ENCODE measurements at regions not wholly inside any gene's neighbourhood (a gene's known extent, or its start where the extent isn't known, plus 50 kb on each side); places are given as distances from the start of the nearest gene placed in this dataset.

- DNase-seq: no peak
- peaks cover 4% of the 10 kb centered on the region for H3K9me3 Mint-ChIP-seq
- POLR2A ChIA-PET: no interaction called here
- no peaks in the 10 kb centered on the region for H3K4me1 Mint-ChIP-seq
- H3K27ac Mint-ChIP-seq: no peak overlapping the region
- no peak for ATAC-seq (ENCODE audit: low read depth)
- no peak overlapping the region for H3K4me3 Mint-ChIP-seq
- no peaks in the 10 kb centered on the region for H3K36me3 Mint-ChIP-seq
- H3K27me3 Mint-ChIP-seq: no peaks in the 10 kb centered on the region
These were observed 61.8 kb upstream of the PTPRD start for GRCh38 chr9:10674586-10674985.

GRCh38 chr9:10678010-10678409 lies 65.2 kb upstream of the PTPRD start:
- ATAC-seq (ENCODE audit: low read depth) (no peak), DNase-seq (no peak)
- Mint-ChIP-seq H3K4me3 (no peak overlapping the region), H3K36me3 (no peaks in the 10 kb centered on the region), H3K9me3 (peaks cover 3% of the 10 kb centered on the region), H3K4me1 (no peaks in the 10 kb centered on the region), H3K27me3 (no peaks in the 10 kb centered on the region), H3K27ac (no peak overlapping the region)
- POLR2A ChIA-PET: no interaction called here

- no peaks in the 10 kb centered on the region for H3K36me3 Mint-ChIP-seq
- ATAC-seq (ENCODE audit: low read depth) (no peak), DNase-seq (no peak)
- POLR2A ChIA-PET: no interaction called here
- peaks cover 3% of the 10 kb centered on the region for H3K9me3 Mint-ChIP-seq
- H3K4me1 Mint-ChIP-seq: no peaks in the 10 kb centered on the region
- H3K27me3 Mint-ChIP-seq: no peaks in the 10 kb centered on the region
- H3K27ac Mint-ChIP-seq: no peak overlapping the region
- no peak overlapping the region for H3K4me3 Mint-ChIP-seq
These were observed 66.0 kb upstream of the PTPRD start for GRCh38 chr9:10678790-10679189.

GRCh38 chr9:10686943-10687342 lies 74.1 kb upstream of the PTPRD start:
- no peak overlapping the region for H3K27ac Mint-ChIP-seq

GRCh38 chr9:10690546-10690945 lies 77.7 kb upstream of the PTPRD start:
- H3K27me3 Mint-ChIP-seq: no peaks in the 10 kb centered on the region
- H3K9me3 Mint-ChIP-seq: peaks cover 9% of the 10 kb centered on the region
- no peaks in the 10 kb centered on the region for H3K36me3 Mint-ChIP-seq
- no peaks in the 10 kb centered on the region for H3K4me1 Mint-ChIP-seq
- H3K27ac Mint-ChIP-seq: no peak overlapping the region
- POLR2A ChIA-PET: no interaction called here
- ATAC-seq (ENCODE audit: low read depth) (no peak), DNase-seq (no peak)
- no peak overlapping the region for H3K4me3 Mint-ChIP-seq

More at GRCh38 chr9:10686943-10687342, 74.1 kb upstream of the PTPRD start:
- H3K9me3 Mint-ChIP-seq: peaks cover 11% of the 10 kb centered on the region
- H3K36me3 Mint-ChIP-seq: no peaks in the 10 kb centered on the region
- H3K4me1 Mint-ChIP-seq: no peaks in the 10 kb centered on the region
- no peak overlapping the region for H3K4me3 Mint-ChIP-seq
- POLR2A ChIA-PET: no interaction called here
- H3K27me3 Mint-ChIP-seq: no peaks in the 10 kb centered on the region
- no peak for DNase-seq
- ATAC-seq (ENCODE audit: low read depth): no peak

GRCh38 chr9:10697044-10697443 lies 84.2 kb upstream of the PTPRD start:
- no peaks in the 10 kb centered on the region for H3K4me1 Mint-ChIP-seq
- H3K36me3 Mint-ChIP-seq: no peaks in the 10 kb centered on the region
- no peak for DNase-seq
- no peak overlapping the region for H3K27ac Mint-ChIP-seq
- POLR2A ChIA-PET: no interaction called here
- H3K4me3 Mint-ChIP-seq: no peak overlapping the region
- H3K9me3 Mint-ChIP-seq: no peaks in the 10 kb centered on the region
- ATAC-seq (ENCODE audit: low read depth): no peak
- H3K27me3 Mint-ChIP-seq: peaks cover 2% of the 10 kb centered on the region

- peaks cover 3% of the 10 kb centered on the region for H3K9me3 Mint-ChIP-seq
- no peak overlapping the region for H3K4me3 Mint-ChIP-seq
- DNase-seq (no peak), ATAC-seq (ENCODE audit: low read depth) (no peak)
- POLR2A ChIA-PET: no interaction called here
- H3K27me3 Mint-ChIP-seq: peaks cover 2% of the 10 kb centered on the region
- H3K27ac Mint-ChIP-seq: no peak overlapping the region
- no peaks in the 10 kb centered on the region for H3K4me1 Mint-ChIP-seq
- no peaks in the 10 kb centered on the region for H3K36me3 Mint-ChIP-seq
These were observed 87.5 kb upstream of the PTPRD start for GRCh38 chr9:10700291-10700690.

GRCh38 chr9:10700915-10701314 lies 88.1 kb upstream of the PTPRD start:
- H3K4me3 Mint-ChIP-seq: no peak overlapping the region
- H3K27ac Mint-ChIP-seq: no peak overlapping the region
- ATAC-seq (ENCODE audit: low read depth) (no peak), DNase-seq (no peak)
- H3K9me3 Mint-ChIP-seq: peaks cover 3% of the 10 kb centered on the region
- H3K4me1 Mint-ChIP-seq: no peaks in the 10 kb centered on the region
- H3K27me3 Mint-ChIP-seq: peaks cover 2% of the 10 kb centered on the region
- H3K36me3 Mint-ChIP-seq: no peaks in the 10 kb centered on the region
- POLR2A ChIA-PET: no interaction called here

- DNase-seq (no peak), ATAC-seq (ENCODE audit: low read depth) (no peak)
- Mint-ChIP-seq H3K36me3 (no peaks in the 10 kb centered on the region), H3K27me3 (peaks cover 2% of the 10 kb centered on the region), H3K27ac (no peak overlapping the region), H3K4me3 (no peak overlapping the region), H3K9me3 (peaks cover 3% of the 10 kb centered on the region), H3K4me1 (no peaks in the 10 kb centered on the region)
- POLR2A ChIA-PET: no interaction called here
These were observed 89.1 kb upstream of the PTPRD start for GRCh38 chr9:10701906-10702305.

- H3K4me3 Mint-ChIP-seq: no peak overlapping the region
- no peaks in the 10 kb centered on the region for H3K4me1 Mint-ChIP-seq
- DNase-seq: no peak
- H3K27me3 Mint-ChIP-seq: peaks cover 2% of the 10 kb centered on the region
- ATAC-seq (ENCODE audit: low read depth): no peak
- no peak overlapping the region for H3K27ac Mint-ChIP-seq
- POLR2A ChIA-PET: no interaction called here
- H3K36me3 Mint-ChIP-seq: no peaks in the 10 kb centered on the region
- H3K9me3 Mint-ChIP-seq: peaks cover 3% of the 10 kb centered on the region
These were observed 90.3 kb upstream of the PTPRD start for GRCh38 chr9:10703139-10703538.

- ATAC-seq (ENCODE audit: low read depth): no peak
- no peak for DNase-seq
- Mint-ChIP-seq H3K4me1 (no peaks in the 10 kb centered on the region), H3K27ac (no peak overlapping the region), H3K36me3 (no peaks in the 10 kb centered on the region), H3K9me3 (peaks cover 3% of the 10 kb centered on the region), H3K27me3 (no peaks in the 10 kb centered on the region), H3K4me3 (no peak overlapping the region)
- POLR2A ChIA-PET: no interaction called here
These were observed 91.9 kb upstream of the PTPRD start for GRCh38 chr9:10704720-10705119.

GRCh38 chr9:10705383-10705782 lies 92.6 kb upstream of the PTPRD start:
- no peaks in the 10 kb centered on the region for H3K4me1 Mint-ChIP-seq
- ATAC-seq (ENCODE audit: low read depth) (no peak), DNase-seq (no peak)
- H3K27me3 Mint-ChIP-seq: no peaks in the 10 kb centered on the region
- no peak overlapping the region for H3K4me3 Mint-ChIP-seq
- no peak overlapping the region for H3K27ac Mint-ChIP-seq
- no peaks in the 10 kb centered on the region for H3K36me3 Mint-ChIP-seq
- peaks cover 3% of the 10 kb centered on the region for H3K9me3 Mint-ChIP-seq
- POLR2A ChIA-PET: no interaction called here

GRCh38 chr9:10706788-10707187 lies 94.0 kb upstream of the PTPRD start:
- no peaks in the 10 kb centered on the region for H3K4me1 Mint-ChIP-seq
- DNase-seq (no peak), ATAC-seq (ENCODE audit: low read depth) (no peak)
- no peak overlapping the region for H3K4me3 Mint-ChIP-seq
- no peaks in the 10 kb centered on the region for H3K36me3 Mint-ChIP-seq
- POLR2A ChIA-PET: no interaction called here
- no peaks in the 10 kb centered on the region for H3K27me3 Mint-ChIP-seq
- H3K9me3 Mint-ChIP-seq: peaks cover 3% of the 10 kb centered on the region
- H3K27ac Mint-ChIP-seq: no peak overlapping the region

- POLR2A ChIA-PET: no interaction called here
- Mint-ChIP-seq H3K4me3 (no peak overlapping the region), H3K9me3 (peaks cover 2% of the 10 kb centered on the region), H3K4me1 (no peaks in the 10 kb centered on the region), H3K27ac (no peak overlapping the region), H3K27me3 (no peaks in the 10 kb centered on the region), H3K36me3 (no peaks in the 10 kb centered on the region)
- ATAC-seq (ENCODE audit: low read depth) (no peak), DNase-seq (no peak)
These were observed 108.5 kb upstream of the PTPRD start for GRCh38 chr9:10721301-10721700.

GRCh38 chr9:10729213-10729612 lies 116.4 kb upstream of the PTPRD start:
- H3K36me3 Mint-ChIP-seq: no peaks in the 10 kb centered on the region
- no peaks in the 10 kb centered on the region for H3K27me3 Mint-ChIP-seq
- no peak overlapping the region for H3K4me3 Mint-ChIP-seq
- ATAC-seq (ENCODE audit: low read depth): no peak
- POLR2A ChIA-PET: no interaction called here
- peaks cover 5% of the 10 kb centered on the region for H3K9me3 Mint-ChIP-seq
- no peak for DNase-seq
- no peaks in the 10 kb centered on the region for H3K4me1 Mint-ChIP-seq
- H3K27ac Mint-ChIP-seq: no peak overlapping the region
